ENCODE measurements at regions not wholly inside any gene's neighbourhood (a gene's known extent, or its start where the extent isn't known, plus 50 kb on each side); places are given as distances from the start of the nearest gene placed in this dataset.

DNA sequence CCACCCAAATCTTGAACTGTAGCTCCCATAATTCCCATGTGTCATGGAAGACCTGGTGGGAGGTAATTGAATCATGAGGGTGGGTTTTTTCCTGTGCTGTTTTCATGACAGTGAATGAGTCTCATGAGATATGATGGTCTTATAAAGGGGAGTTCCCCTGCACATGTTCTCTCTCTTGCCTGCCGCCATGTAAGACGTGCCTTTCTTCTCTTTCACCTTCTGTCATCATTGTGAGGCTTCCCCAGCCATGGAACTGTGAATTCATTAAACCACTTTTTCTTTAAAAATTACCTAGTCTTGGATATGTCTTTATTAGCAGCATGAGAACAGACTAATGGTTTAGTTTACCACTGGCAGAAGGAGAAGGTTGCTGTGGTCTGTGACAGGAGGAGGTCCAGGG, 111.5 kb upstream of the RAB18 start:
- DNase-seq (ENCODE audit: low read depth, low spot score) (no peak), ATAC-seq (no peak)
- TF ChIP-seq TCF7L2 (IDR thresholded peaks at IDR 0.05; ENCODE audit: low read depth, low read length) (no peak), POLR2AphosphoS5 (IDR thresholded peaks at IDR 0.05; ENCODE audit: low read depth, low read length) (no peak), SIN3A (IDR thresholded peaks at IDR 0.05; ENCODE audit: borderline replicate concordance, insufficient read depth, low read depth, low read length) (no peak)
- TF ChIP-seq, protein P1, sequence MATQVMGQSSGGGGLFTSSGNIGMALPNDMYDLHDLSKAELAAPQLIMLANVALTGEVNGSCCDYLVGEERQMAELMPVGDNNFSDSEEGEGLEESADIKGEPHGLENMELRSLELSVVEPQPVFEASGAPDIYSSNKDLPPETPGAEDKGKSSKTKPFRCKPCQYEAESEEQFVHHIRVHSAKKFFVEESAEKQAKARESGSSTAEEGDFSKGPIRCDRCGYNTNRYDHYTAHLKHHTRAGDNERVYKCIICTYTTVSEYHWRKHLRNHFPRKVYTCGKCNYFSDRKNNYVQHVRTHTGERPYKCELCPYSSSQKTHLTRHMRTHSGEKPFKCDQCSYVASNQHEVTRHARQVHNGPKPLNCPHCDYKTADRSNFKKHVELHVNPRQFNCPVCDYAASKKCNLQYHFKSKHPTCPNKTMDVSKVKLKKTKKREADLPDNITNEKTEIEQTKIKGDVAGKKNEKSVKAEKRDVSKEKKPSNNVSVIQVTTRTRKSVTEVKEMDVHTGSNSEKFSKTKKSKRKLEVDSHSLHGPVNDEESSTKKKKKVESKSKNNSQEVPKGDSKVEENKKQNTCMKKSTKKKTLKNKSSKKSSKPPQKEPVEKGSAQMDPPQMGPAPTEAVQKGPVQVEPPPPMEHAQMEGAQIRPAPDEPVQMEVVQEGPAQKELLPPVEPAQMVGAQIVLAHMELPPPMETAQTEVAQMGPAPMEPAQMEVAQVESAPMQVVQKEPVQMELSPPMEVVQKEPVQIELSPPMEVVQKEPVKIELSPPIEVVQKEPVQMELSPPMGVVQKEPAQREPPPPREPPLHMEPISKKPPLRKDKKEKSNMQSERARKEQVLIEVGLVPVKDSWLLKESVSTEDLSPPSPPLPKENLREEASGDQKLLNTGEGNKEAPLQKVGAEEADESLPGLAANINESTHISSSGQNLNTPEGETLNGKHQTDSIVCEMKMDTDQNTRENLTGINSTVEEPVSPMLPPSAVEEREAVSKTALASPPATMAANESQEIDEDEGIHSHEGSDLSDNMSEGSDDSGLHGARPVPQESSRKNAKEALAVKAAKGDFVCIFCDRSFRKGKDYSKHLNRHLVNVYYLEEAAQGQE (IDR thresholded peaks at IDR 0.05; ENCODE audit: insufficient read depth in 1 of 2, low read depth in 2 of 2, low read length in 1 of 2), result no peak
- TF ChIP-seq, protein P2, sequence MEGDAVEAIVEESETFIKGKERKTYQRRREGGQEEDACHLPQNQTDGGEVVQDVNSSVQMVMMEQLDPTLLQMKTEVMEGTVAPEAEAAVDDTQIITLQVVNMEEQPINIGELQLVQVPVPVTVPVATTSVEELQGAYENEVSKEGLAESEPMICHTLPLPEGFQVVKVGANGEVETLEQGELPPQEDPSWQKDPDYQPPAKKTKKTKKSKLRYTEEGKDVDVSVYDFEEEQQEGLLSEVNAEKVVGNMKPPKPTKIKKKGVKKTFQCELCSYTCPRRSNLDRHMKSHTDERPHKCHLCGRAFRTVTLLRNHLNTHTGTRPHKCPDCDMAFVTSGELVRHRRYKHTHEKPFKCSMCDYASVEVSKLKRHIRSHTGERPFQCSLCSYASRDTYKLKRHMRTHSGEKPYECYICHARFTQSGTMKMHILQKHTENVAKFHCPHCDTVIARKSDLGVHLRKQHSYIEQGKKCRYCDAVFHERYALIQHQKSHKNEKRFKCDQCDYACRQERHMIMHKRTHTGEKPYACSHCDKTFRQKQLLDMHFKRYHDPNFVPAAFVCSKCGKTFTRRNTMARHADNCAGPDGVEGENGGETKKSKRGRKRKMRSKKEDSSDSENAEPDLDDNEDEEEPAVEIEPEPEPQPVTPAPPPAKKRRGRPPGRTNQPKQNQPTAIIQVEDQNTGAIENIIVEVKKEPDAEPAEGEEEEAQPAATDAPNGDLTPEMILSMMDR (IDR thresholded peaks at IDR 0.05), result no peak
- no peaks in the 10 kb centered on the region for H3K9me3 ChIP-seq (ENCODE audit: control insufficient read depth, insufficient read depth, low read depth, low read length)
- POLR2A ChIA-PET, result no interaction called here
- CTCF ChIA-PET, result no interaction called here
- H3K4me1 ChIP-seq (ENCODE audit: control insufficient read depth, insufficient read depth, low read length), result no peaks in the 10 kb centered on the region
- in situ Hi-C loops (cut with HindIII; ENCODE audit: low pct_unique_long_range_greater_than_20kb, low sequenced_read_pairs), result no loop called here
- no peak overlapping the region for H3K27ac ChIP-seq (ENCODE audit: low read length)
- intact Hi-C loops (cut with micrococcal nuclease; ENCODE audit: unreplicated experiment), result no loop called here
- H3K4me3 ChIP-seq (ENCODE audit: low read depth in 2 of 2, low read length in 2 of 2), result no peak overlapping the region
- H3K36me3 ChIP-seq (ENCODE audit: control insufficient read depth, insufficient read depth, low read length), result no peaks in the 10 kb centered on the region
- H3K27me3 ChIP-seq (ENCODE audit: control insufficient read depth, insufficient read depth, low read length), result no peaks in the 10 kb centered on the region
- no TSS peak for BruUV-seq (replicated peaks)

DNA sequence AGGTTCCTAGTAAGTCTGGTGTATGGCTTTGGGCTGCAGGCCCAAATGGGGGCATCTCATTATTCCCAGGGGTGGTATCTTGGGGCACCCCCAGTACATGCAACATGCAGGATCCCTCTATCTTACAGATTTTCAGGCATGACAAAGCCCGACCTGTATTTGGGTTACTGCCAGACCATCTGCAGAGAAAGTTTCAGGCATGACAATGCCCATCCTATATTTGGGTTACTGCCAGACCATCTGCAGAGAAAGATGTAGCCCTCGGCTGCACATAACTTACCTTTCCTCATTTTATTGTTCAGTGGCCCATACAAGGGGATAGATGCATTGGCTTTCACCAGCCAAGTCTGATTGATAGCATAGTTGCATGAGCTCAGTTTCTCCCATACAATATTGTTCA, 112.2 kb upstream of the RAB18 start:
- H3K4me3 ChIP-seq (ENCODE audit: low read depth in 2 of 2, low read length in 2 of 2), result no peak overlapping the region
- no peaks in the 10 kb centered on the region for H3K36me3 ChIP-seq (ENCODE audit: control insufficient read depth, insufficient read depth, low read length)
- no peaks in the 10 kb centered on the region for H3K9me3 ChIP-seq (ENCODE audit: control insufficient read depth, insufficient read depth, low read depth, low read length)
- no peak for TF ChIP-seq TCF7L2 (IDR thresholded peaks at IDR 0.05; ENCODE audit: low read depth, low read length)
- TF ChIP-seq, protein P2 (IDR thresholded peaks at IDR 0.05), result no peak
- TF ChIP-seq POLR2AphosphoS5 (IDR thresholded peaks at IDR 0.05; ENCODE audit: low read depth, low read length), result no peak
- no peak for TF ChIP-seq SIN3A (IDR thresholded peaks at IDR 0.05; ENCODE audit: borderline replicate concordance, insufficient read depth, low read depth, low read length)
- TF ChIP-seq, protein P1 (IDR thresholded peaks at IDR 0.05; ENCODE audit: insufficient read depth in 1 of 2, low read depth in 2 of 2, low read length in 1 of 2), result no peak
- in situ Hi-C loops (cut with HindIII; ENCODE audit: low pct_unique_long_range_greater_than_20kb, low sequenced_read_pairs), result no loop called here
- no TSS peak for BruUV-seq (replicated peaks)
- ChIA-PET CTCF (no interaction called here), POLR2A (no interaction called here)
- H3K27me3 ChIP-seq (ENCODE audit: control insufficient read depth, insufficient read depth, low read length), result no peaks in the 10 kb centered on the region
- H3K27ac ChIP-seq (ENCODE audit: low read length), result no peak overlapping the region
- H3K4me1 ChIP-seq (ENCODE audit: control insufficient read depth, insufficient read depth, low read length), result no peaks in the 10 kb centered on the region
- DNase-seq (ENCODE audit: low read depth, low spot score), result no peak
- intact Hi-C loops (cut with micrococcal nuclease; ENCODE audit: unreplicated experiment), result no loop called here
- ATAC-seq, result no peak
